GM19043 (cell line): ENCODE measurements at regions not wholly inside any gene's neighbourhood (a gene's known extent, or its start where the extent isn't known, plus 50 kb on each side); places are given as distances from the start of the nearest gene placed in this dataset.
"Not testable (repeated sequence)": the region's sequence is repeated elsewhere in the genome, so short reads cannot be mapped to it uniquely, and the experiment has no call there.

Source experiments
- ATAC-seq: cut with Tn5 transposase; IDR thresholded peaks from one replicate; pipeline ENCODE4 v1.9.1; 2021; ENCODE audit warnings: low read depth; ENCODE audit not compliant: unreplicated experiment

- ATAC-seq = no peak
Observed at GRCh38 chr9:27800692-27801370, 227.6 kb upstream of the C9orf72 start.

DNA sequence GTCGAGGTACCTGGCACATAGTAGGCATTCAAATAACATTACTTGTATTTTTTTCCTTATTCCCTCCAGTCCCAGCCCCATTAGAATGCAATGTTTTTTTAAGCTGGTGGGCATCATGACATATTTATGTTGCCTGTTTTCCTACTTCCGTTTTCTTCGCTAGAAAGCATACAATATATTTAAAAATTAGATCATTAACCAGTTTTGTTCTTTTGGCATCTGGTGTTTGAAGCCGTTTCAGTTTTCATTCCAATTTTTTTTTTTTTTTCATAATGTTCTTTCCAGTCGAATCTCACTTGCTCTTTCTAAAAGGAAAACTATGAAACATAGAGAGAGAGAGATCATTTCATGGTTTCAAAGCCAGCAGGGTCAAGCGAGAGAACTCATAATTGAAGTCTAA, 228.3 kb upstream of the C9orf72 start:
- ATAC-seq = no peak

DNA sequence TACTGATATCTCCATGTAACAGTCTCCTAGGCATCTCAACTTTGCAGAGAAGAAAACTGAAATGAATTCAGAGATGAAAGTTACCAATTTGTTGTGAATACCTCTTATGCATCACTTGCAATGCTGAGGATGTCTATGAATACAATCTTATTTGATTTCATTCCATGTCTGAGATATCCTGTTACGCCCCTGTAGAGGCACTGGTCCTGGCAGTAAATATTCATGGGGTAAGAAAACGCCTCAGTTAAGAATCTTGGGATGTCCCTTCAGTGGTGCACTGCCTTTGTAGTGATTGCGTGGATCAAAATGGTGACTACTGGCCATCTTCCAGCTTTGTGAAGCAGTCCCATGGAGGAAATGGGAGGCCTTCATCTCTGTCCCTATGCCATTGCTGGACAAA, 229.1 kb upstream of the C9orf72 start:
- no peak for ATAC-seq

GRCh38 chr9:27808864-27809263, 235.6 kb upstream of the C9orf72 start:
- no peak for ATAC-seq

GRCh38 chr9:27817747-27818146, 244.5 kb upstream of the C9orf72 start:
- ATAC-seq = no peak

- no peak for ATAC-seq
Observed at GRCh38 chr9:27818348-27818747, 245.1 kb upstream of the C9orf72 start.

GRCh38 chr9:27828908-27829307, 255.6 kb upstream of the C9orf72 start:
- ATAC-seq = no peak

GRCh38 chr9:27829621-27830020, 256.3 kb upstream of the C9orf72 start:
- ATAC-seq = no peak

GRCh38 chr9:27832108-27832507, 258.8 kb upstream of the C9orf72 start:
- ATAC-seq = not testable (repeated sequence)

DNA sequence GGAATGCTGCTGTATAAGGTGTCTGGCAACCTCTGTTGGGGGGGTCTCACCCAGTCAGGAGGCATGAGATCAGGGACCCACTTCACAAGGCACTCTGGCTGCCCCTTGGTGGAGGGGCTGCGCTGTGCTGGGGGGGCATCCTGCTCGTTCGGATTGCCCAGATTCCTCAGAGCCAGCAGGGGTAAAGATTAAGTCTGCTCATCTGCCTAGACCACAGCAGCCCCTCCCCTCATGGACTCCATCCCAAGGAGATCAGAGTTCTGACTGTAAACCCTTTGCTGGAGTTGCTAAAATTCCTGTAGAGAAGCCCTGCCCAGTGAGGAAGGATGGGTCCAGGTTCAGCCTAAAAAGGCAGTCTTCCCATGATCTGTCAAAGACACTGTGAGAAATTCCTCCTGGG, 262.0 kb upstream of the C9orf72 start:
- ATAC-seq = no peak

DNA sequence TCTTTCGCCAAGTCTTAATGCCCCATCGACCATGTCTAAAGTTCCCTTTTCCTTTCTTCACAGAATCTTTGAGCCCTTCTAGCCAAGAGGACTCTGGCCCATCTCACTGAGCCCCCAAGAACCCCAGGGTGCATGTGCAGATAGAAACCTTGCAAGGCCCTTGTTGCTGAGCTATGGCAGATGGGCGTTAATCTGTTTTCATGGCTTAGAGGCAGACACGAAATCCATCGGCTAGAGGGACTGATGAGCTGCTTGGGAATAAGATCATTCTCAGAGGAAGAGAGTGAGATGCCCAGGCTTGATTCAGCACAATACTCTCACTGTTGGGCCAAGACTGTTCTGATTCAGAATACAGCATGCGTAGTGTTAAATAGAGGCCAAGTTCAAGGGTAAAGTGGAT, 262.5 kb upstream of the C9orf72 start:
- no peak for ATAC-seq

DNA sequence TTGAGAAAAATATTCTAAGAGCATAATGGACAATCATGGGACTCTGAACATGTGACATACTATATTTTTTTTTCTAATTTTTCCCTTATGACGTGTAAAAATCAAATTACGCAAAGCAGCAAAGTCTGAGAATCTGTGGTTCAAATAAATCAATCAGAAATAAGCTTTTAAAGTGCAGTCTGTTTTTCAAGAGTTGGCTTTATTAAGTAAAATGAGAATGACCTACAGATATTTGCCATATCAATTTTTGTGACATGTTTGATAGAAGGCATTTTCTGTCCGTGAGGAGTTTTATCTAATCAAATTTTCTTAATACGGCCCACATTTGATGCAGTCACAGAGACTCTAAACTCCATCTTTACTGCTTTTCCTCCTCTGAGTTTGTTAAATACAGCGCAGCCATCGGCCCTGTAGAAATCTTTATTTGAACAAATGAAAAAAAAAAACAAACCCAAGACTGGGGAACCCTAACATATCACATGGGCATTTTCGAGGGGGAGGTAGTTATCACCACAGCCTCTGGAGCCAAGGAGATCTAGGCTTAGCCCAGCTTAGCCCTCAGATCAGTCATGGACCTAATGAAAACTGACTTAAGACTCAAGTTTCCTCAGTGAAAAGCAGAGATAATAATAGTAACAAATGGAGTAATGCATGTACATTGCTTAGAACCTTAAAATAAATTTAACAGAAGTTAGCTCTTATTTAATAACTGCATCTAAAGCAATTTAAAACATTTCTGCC, 263.6 kb upstream of the C9orf72 start:
- no peak for ATAC-seq

DNA sequence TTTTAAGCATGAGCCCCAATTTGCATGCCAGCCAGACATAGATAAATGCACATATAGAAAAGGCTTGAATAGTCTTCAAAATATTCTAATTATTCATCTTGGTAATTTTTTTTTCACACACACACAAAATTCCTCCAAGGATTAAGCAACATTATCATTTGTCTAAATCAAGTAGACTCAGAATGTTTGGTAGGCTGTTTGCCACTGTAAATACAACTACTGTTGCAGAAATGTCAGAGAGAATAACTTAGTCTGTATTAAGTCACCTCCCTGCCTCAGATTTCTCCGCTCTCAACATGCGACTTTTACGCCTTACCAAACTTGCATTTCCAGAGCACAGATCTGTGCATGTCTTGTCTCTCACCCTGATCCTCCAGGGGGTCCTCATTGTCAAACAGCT, 265.6 kb upstream of the C9orf72 start:
- ATAC-seq = no peak

DNA sequence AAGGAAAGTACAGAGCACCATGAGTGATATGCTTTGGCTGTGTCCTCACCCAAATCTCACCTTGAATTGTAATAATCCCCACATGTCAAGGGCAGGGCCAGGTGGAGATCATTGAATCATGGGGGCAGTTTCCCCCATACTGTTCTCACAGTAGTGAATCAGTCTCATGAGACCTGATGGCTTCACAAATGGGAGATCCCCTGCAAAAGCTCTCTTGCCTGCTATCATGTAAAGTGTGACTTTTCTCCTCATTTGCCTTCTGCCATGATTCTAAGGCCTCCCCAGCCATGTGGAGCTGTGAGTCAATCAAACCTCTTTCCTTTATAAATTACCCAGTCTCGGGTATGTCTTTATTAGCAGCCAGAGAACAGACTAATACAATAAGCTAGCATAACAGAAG, 266.5 kb upstream of the C9orf72 start:
- ATAC-seq = not testable (repeated sequence)

DNA sequence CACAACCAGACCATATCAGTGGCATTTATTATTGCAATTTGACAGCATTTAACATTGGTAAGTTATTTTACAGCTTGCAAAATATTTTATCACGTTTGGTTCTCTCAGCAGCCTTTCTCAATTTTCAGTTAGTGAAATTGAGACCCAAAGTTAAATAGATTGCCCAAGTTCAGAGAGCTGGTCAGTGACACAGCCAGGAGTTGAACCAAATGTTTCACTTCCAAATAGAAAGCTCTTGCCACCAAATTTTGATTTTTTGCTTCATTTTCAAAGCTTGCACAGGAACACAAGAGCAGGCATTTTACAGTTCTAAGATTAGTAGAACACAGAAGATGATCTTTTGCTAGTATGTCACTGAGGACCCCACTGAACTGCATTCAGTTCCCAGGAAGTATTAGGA, 271.5 kb upstream of the C9orf72 start:
- no peak for ATAC-seq

- ATAC-seq = no peak
Observed at GRCh38 chr9:27847380-27847779, 274.1 kb upstream of the C9orf72 start.

- no peak for ATAC-seq
Observed at GRCh38 chr9:27847818-27848217, 274.5 kb upstream of the C9orf72 start.

GRCh38 chr9:27848315-27848714, 275.0 kb upstream of the C9orf72 start:
- ATAC-seq = no peak

- no peak for ATAC-seq
Observed at GRCh38 chr9:27851858-27852257, 278.6 kb upstream of the C9orf72 start.

DNA sequence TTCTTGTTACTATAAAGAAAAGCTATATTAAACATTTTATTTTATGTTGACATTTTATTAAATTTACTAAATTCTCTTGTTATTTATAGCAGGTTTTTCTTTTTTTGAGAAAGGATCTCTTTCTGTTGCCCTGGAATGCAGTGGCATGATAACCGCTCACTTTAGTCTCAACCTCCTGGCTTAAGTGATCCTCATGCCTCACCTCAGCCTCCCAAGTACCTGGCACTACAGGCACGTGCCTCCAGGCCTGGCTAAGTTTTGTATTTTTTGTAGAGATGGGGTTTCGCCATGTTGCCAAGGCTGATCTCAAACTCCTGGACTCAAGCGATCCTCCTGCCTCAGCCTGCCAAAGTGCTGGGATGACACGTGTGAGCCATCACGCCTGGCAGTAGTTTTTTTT, 280.2 kb upstream of the C9orf72 start:
- ATAC-seq = no peak

DNA sequence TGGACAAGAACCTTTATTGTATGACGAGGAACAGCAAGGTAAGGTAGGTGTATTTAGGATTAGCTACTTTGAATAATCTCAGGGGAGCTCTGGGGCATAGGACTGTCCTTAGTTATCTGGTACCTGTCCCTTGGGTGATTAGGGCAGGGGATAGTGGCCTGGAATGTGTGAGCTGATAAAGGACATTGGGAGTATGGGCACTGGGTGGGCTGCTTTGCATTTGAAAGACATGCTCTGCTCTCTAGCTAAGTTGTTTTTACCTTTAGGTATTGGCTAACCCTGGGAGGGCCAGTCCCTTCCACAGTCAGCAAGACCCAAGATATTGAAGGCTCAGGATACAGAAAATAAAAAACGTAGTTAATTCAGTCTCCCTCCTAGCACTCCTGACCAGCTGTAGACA, 282.8 kb upstream of the C9orf72 start:
- ATAC-seq = no peak

GRCh38 chr9:27856748-27857147, 283.5 kb upstream of the C9orf72 start:
- no peak for ATAC-seq
